Gastrocnemius medialis (tissue), 4 donors: ENCODE measurements at regions not wholly inside any gene's neighbourhood (a gene's known extent, or its start where the extent isn't known, plus 50 kb on each side); places are given as distances from the start of the nearest gene placed in this dataset.

ENCODE experiments used
- ATAC-seq, 2 donors: fragments of 150-250 bp; one replicate each; pipeline ENCODE4 v1.9.1; 2016
- DNase-seq, 2 donors: peaks; one replicate each; pipeline ENCODE4 v3.0.0-alpha.2; 2019
- H3K27ac ChIP-seq, 4 donors: fragments of 200-600 bp; sonication (generic); 1 replicate in 1 of 4; 2 replicates in 3 of 4; pipeline ENCODE4 v1.5.1; 2016 to 2018; ENCODE audit warnings: mild to moderate bottlenecking in 2 of 4, moderate library complexity in 1 of 4
- H3K27me3 ChIP-seq, 3 donors: fragments of 200-600 bp; sonication (generic) in 2 of 3; 1 replicate in 1 of 3; 2 replicates in 2 of 3; pipeline versions ENCODE4 v1.5.1 to v1.6.0; 2016 to 2019; ENCODE audit warnings: mild to moderate bottlenecking in 1 of 3, moderate library complexity in 1 of 3
- H3K36me3 ChIP-seq, 2 donors: fragments of 200-600 bp; sonication (generic) in 1 of 2; one replicate each; pipeline ENCODE4 v1.5.1; 2017 to 2018
- H3K4me1 ChIP-seq, 2 donors: fragments of 200-600 bp; sonication (generic) in 1 of 2; one replicate each; pipeline ENCODE4 v1.5.1; 2016 to 2017; ENCODE audit warnings: mild to moderate bottlenecking in 2 of 2
- H3K4me3 ChIP-seq, 4 donors: fragments of 200-600 bp; sonication (generic) in 3 of 4; 1 replicate in 1 of 4; 2 replicates in 3 of 4; pipeline ENCODE4 v1.5.1; 2016 to 2019; ENCODE audit warnings: mild to moderate bottlenecking in 2 of 4
- H3K9me3 ChIP-seq, 3 donors: fragments of 200-600 bp; sonication (generic) in 2 of 3; 1 replicate in 1 of 3; 2 replicates in 2 of 3; pipeline ENCODE4 v1.5.1; 2016 to 2019
- CTCF ChIP-seq, 5 experiments: fragments of 450-650 bp in 3 of 5; fragments of 200-600 bp in 2 of 5; sonication (generic) in 2 of 5; IDR thresholded peaks in 4 of 5; conservative IDR thresholded peaks in 1 of 5; 1 replicate in 4 of 5; 2 replicates in 1 of 5; pipeline ENCODE4 v1.5.1; 2016 to 2019; ENCODE audit warnings: antibody characterized with exemption in 5 of 5, mild to moderate bottlenecking in 3 of 5, moderate library complexity in 3 of 5
- POLR2A ChIP-seq, 2 donors: fragments of 450-650 bp; IDR thresholded peaks; one replicate each; pipeline ENCODE4 v1.6.1; 2017; ENCODE audit warnings: antibody characterized with exemption in 2 of 2, mild to moderate bottlenecking in 2 of 2, moderate library complexity in 2 of 2
- in situ Hi-C, 4 donors: fragments of 200-750 bp; cut with MboI; loops; one replicate each; pipeline versions ENCODE4 v1.15.0 to v1.8.0; 2017; ENCODE audit warnings: low sequenced_read_pairs in 4 of 4
- intact Hi-C: fragments of 100-400 bp; cut with DNase I; formaldehyde crosslinking; loops from one replicate; pipeline ENCODE4 v1.15.1; 2023; ENCODE audit warnings: low total_unique reads
- microRNA counts, 2 donors: library from miRNA; unstranded; fragments of <30 nt; microRNA quantifications; one replicate each; lab custom pipeline; 2016
- microRNA-seq, 2 donors: library from miRNA; unstranded; fragments of <30 nt; microRNA quantifications; one replicate each; pipeline ENCODE4, GENCODE V29; 2016; ENCODE audit warnings: borderline replicate concordance in 2 of 2

- Histone ChIP-seq H3K27me3 (peaks cover 0 to 10% (median 0%) of the 10 kb centered on the region in 3 donors), H3K4me3 (no peak overlapping the region), H3K9me3 (no peaks in the 10 kb centered on the region), H3K27ac (no peak overlapping the region), H3K4me1 (no peaks in the 10 kb centered on the region), H3K36me3 (no peaks in the 10 kb centered on the region)
- intact Hi-C loops (no loop called here), in situ Hi-C loops (no loop called here)
- DNase-seq (no peak), ATAC-seq (no peak)
- TF ChIP-seq CTCF (IDR thresholded peaks at IDR 0.05 in 4 of 5, conservative IDR thresholded peaks at IDR 0.05 in 1 of 5) (no peak), POLR2A (IDR thresholded peaks at IDR 0.05) (no peak)
Measured at GRCh38 chr5:154535535-154535934, 57.5 kb upstream of the HAND1 start.

GRCh38 chr5:154534457-154535050, 56.5 kb upstream of the HAND1 start:
- ATAC-seq (no peak), DNase-seq (no peak)
- intact Hi-C loops (no loop called here), in situ Hi-C loops (no loop called here)
- H3K36me3 ChIP-seq, result no peaks in the 10 kb centered on the region
- H3K4me3 ChIP-seq, result no peak overlapping the region
- no peak for TF ChIP-seq POLR2A (IDR thresholded peaks at IDR 0.05)
- TF ChIP-seq CTCF (IDR thresholded peaks at IDR 0.05 in 4 of 5, conservative IDR thresholded peaks at IDR 0.05 in 1 of 5), result no peak
- no peaks in the 10 kb centered on the region for H3K4me1 ChIP-seq
- peaks cover 0 to 4% (median 0%) of the 10 kb centered on the region in 3 donors for H3K27me3 ChIP-seq
- no peaks in the 10 kb centered on the region for H3K9me3 ChIP-seq
- H3K27ac ChIP-seq, result no peak overlapping the region

DNA sequence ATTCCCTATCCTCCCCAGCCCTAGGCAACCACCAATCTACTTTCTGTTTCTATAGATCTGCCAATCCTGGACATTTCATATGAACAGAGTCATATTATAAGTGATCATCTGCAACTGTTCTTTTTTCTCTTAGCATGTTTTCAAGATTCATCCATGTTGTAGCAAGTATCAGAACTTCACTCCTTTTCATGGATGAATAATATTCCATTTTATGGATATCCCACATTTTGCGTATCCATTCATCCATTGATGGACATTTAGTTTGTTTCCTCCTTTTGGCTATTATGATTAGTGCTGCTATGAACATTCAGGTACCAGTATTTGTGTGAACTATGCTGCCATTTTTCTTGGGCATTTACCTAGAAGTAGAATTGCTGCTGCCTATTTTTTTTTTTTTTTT, 51.3 kb upstream of the HAND1 start:
- Histone ChIP-seq H3K4me3 (no peak overlapping the region), H3K27me3 (no peaks in the 10 kb centered on the region), H3K27ac (no peak overlapping the region), H3K36me3 (no peaks in the 10 kb centered on the region), H3K4me1 (no peaks in the 10 kb centered on the region), H3K9me3 (no peaks in the 10 kb centered on the region)
- intact Hi-C loops, result no loop called here
- TF ChIP-seq POLR2A (IDR thresholded peaks at IDR 0.05) (no peak), CTCF (IDR thresholded peaks at IDR 0.05 in 4 of 5, conservative IDR thresholded peaks at IDR 0.05 in 1 of 5) (no peak)
- no peak for DNase-seq
- in situ Hi-C loops, result no loop called here
- no peak for ATAC-seq

DNA sequence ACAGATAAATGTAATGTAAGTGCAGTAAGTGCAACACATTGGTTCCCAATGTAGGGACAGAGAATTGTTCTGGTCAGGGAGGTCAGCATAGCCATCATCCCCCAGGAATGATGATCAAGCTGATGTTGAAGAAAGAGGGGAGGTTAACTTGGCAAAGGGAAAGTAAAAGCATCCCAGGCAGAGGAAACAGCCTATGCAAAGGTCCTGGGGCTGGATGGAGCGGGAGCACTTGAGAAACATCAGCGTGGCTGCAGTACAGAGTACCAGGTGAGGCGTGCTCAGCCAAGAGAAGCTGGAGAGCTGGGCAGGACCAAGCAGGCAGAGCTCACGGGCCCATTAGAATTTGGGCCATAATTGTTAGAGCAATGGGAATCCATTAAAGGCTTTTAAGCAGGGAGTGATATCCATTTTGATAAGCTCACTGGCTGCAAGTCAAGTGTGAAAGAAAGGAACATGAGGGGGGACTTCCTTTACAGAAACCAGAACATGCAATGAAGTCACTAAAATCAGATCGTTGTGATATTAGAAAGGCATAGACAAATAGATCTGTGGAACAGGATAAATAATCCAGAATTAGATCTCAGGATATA, 50.1 kb upstream of the HAND1 start:
- Histone ChIP-seq H3K27me3 (no peaks in the 10 kb centered on the region), H3K4me3 (no peak overlapping the region), H3K36me3 (no peaks in the 10 kb centered on the region), H3K9me3 (no peaks in the 10 kb centered on the region), H3K4me1 (peaks cover 0 to 10% of the 10 kb centered on the region in 2 donors), H3K27ac (no peak overlapping the region)
- TF ChIP-seq POLR2A (IDR thresholded peaks at IDR 0.05), result no peak
- no peak for TF ChIP-seq CTCF (IDR thresholded peaks at IDR 0.05 in 4 of 5, conservative IDR thresholded peaks at IDR 0.05 in 1 of 5)
- no peak for ATAC-seq
- in situ Hi-C loops, result no loop called here
- DNase-seq, result no peak
- intact Hi-C loops, result no loop called here

MicroRNAs encoded in the stretch of these regions (microRNA counts, 767-probe panel; counts per million panel counts)
- microRNA hsa-miR-1303 (lab: Ali Mortazavi, UCI), result 356 to 448 counts per million in 2 donors
- microRNA hsa-miR-3141 (lab: Ali Mortazavi, UCI), result 356 to 448 counts per million in 2 donors

Small RNA genes lying in the stretch of these regions (microRNA-seq; reads per million reads assigned to microRNA genes)
- gene MIR1303 (0 reads per million in 2 donors), gene MIR3141 (0 reads per million in 2 donors)
